ENCODE measurements at regions not wholly inside any gene's neighbourhood (a gene's known extent, or its start where the extent isn't known, plus 50 kb on each side); places are given as distances from the start of the nearest gene placed in this dataset.

- Mint-ChIP-seq H3K27me3 (ENCODE audit: insufficient read depth, low read depth, poor library complexity) (no peaks in the 10 kb centered on the region), H3K4me1 (no peaks in the 10 kb centered on the region), H3K9me3 (peaks cover 7% of the 10 kb centered on the region; the same call in 2 of the 3 replicates), H3K36me3 (ENCODE audit: low read depth) (no peaks in the 10 kb centered on the region), H3K27ac (no peak overlapping the region), H3K4me3 (no peak overlapping the region)
- H3K79me2 ChIP-seq (replicated peaks; ENCODE audit: insufficient read depth): no peaks in the 10 kb centered on the region
- H3K9me2 ChIP-seq (ENCODE audit: insufficient read depth): peaks cover 3% of the 10 kb centered on the region; the same call in 1 of the 2 replicates
- no peaks in the 10 kb centered on the region for H3K4me1 ChIP-seq (ENCODE audit: insufficient read depth)
- H3K4me2 ChIP-seq: no peak overlapping the region
- TF ChIP-seq CREB1 (CRISPR knock-in tag; IDR thresholded peaks at IDR 0.05; ENCODE audit: low read depth) (no peak), ZNF114 (CRISPR knock-in tag; IDR thresholded peaks at IDR 0.05) (no peak), REST (IDR thresholded peaks at IDR 0.05; ENCODE audit: unreplicated experiment) (no peak), ZNF462 (CRISPR knock-in tag; IDR thresholded peaks at IDR 0.05) (no peak), POLR2AphosphoS5 (IDR thresholded peaks at IDR 0.05; ENCODE audit: low read depth) (no peak), ZNF331 (CRISPR knock-in tag; IDR thresholded peaks at IDR 0.05; ENCODE audit: low read depth) (no peak), NANOG (IDR thresholded peaks at IDR 0.05; ENCODE audit: borderline replicate concordance) (no peak), JUNB (IDR thresholded peaks at IDR 0.05; ENCODE audit: unreplicated experiment) (no peak), CTCF (conservative IDR thresholded peaks at IDR 0.05; ENCODE audit: low read depth in 2 of 2) (no peak), EZH2phosphoT487 (IDR thresholded peaks at IDR 0.05; ENCODE audit: unreplicated experiment) (no peak), STAT1 (IDR thresholded peaks at IDR 0.05; ENCODE audit: unreplicated experiment) (no peak), EZH2 (IDR thresholded peaks at IDR 0.05; ENCODE audit: low read depth, unreplicated experiment) (no peak), ETS1 (IDR thresholded peaks at IDR 0.05) (no peak)
- ATAC-seq (no peak), DNase-seq (ENCODE audit: low spot score) (no peak)
- no peaks in the 10 kb centered on the region for H4K20me1 ChIP-seq (replicated peaks; ENCODE audit: insufficient read depth)
- no peaks in the 10 kb centered on the region for H3K27me3 ChIP-seq (ENCODE audit: insufficient read depth)
- no peak overlapping the region for H2AFZ ChIP-seq
- H3K4me3 ChIP-seq: no peak overlapping the region
- no peak overlapping the region for H3K27ac ChIP-seq (ENCODE audit: low read depth)
- H3F3A ChIP-seq (replicated peaks; ENCODE audit: low read depth): no peaks in the 10 kb centered on the region
- no peaks in the 10 kb centered on the region for H3K36me3 ChIP-seq (ENCODE audit: insufficient read depth)
Measured at GRCh38 chr3:59469948-59470723, 420.3 kb upstream of the CFAP20DC start.
